Astrocyte of the cerebellum (primary cell): ENCODE measurements at regions not wholly inside any gene's neighbourhood (a gene's known extent, or its start where the extent isn't known, plus 50 kb on each side); places are given as distances from the start of the nearest gene placed in this dataset.

Experiments used
- DNase-seq: peaks from one replicate; pipeline ENCODE4 v3.0.0-alpha.2; 2011; ENCODE audit warnings: low read depth
- H3K4me3 ChIP-seq: 2 replicates; pipeline ENCODE4 v1.5.1; 2011; ENCODE audit warnings: mild to moderate bottlenecking, low read depth, low read length, moderate library complexity
- CTCF ChIP-seq: IDR thresholded peaks from 2 replicates; pipeline ENCODE4 v1.5.1; 2012; ENCODE audit warnings: low read length, low read depth, moderate library complexity, mild to moderate bottlenecking; ENCODE audit errors: missing control alignments
- in situ Hi-C: cut with HindIII; loops from 2 replicates; pipeline ENCODE4 v1.10.0; 2017; ENCODE audit warnings: low sequenced_read_pairs

- in situ Hi-C loops: no loop called here
- TF ChIP-seq CTCF: no peak
- no peak for DNase-seq
- no peak overlapping the region for H3K4me3 ChIP-seq
Observed at GRCh38 chr3:77887611-77888010, 847.7 kb downstream of the ROBO2 start.

DNA sequence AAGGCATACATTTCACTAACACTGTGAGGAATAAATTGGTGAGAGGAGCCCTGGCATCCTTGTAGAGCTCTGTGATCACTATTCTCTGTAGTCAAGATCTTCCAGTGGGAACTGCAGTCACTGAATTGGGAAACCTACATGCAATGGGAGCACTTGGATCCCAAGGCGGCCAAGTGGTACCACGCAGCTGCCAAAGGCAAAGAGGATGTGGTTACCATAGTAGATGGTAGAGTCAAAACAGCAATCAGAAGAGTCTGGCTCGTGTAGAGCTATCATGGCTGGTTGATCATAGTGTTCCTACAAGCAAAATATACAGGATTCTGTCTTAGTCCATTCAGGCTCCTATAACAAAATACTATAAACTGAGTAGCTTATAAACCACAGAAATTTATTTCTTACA lies 849.7 kb downstream of the ROBO2 start:
- DNase-seq: no peak
- in situ Hi-C loops: no loop called here
- TF ChIP-seq CTCF: no peak
- no peak overlapping the region for H3K4me3 ChIP-seq

- TF ChIP-seq CTCF: no peak
- no peak overlapping the region for H3K4me3 ChIP-seq
- DNase-seq: no peak
- in situ Hi-C loops: no loop called here
Observed at GRCh38 chr3:77898621-77899020, 858.7 kb downstream of the ROBO2 start.

DNA sequence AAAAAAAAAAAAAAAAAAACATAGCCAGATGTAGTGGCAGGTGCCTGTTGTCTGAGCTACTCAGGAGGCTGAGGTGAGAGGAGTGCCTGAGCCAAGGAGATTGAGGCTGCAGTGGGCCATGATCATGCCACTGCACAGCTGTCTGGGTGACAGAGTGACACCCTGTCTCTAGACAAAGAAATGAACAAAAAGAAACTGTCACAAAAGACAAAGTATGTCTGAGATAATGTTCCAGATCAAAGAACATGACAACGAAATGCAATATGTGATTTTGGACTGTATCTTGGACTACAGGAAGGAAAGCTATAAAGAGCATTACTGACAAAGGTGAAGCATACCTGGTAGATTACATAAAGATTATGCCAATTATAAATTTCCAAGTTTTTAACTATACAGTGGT lies 862.8 kb downstream of the ROBO2 start:
- DNase-seq: no peak
- TF ChIP-seq CTCF: no peak
- no peak overlapping the region for H3K4me3 ChIP-seq
- in situ Hi-C loops: no loop called here

DNA sequence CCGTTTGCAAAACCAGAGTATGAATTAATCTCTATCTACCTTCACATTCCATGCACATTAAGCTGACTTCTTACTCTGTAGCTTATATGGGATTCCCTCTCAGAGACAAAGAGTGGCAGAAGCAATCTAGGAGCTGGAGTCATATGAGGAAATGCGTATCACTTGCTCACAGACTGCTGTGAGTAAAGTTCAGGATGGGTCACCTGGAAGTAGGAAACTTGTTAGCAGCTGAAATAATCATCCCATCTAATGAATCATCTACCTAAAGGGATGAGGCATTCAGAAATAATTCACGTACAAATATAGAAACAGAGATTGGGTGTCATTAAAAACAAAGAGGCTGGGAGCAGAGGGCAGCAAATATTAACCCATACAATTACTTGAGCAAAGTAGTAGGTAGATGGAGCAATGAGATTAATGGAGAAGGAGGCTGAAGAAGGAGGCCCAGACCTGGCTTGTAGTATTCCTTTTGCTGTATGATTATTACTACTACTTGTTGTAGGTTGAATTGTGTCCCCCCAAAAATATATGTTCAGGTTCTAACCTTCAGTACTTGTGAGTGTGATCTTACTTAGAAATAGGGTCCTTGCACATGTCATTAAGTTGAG lies 866.3 kb downstream of the ROBO2 start:
- in situ Hi-C loops: no loop called here
- TF ChIP-seq CTCF: no peak
- no peak overlapping the region for H3K4me3 ChIP-seq
- no peak for DNase-seq

GRCh38 chr3:77913524-77914174 lies 873.8 kb downstream of the ROBO2 start:
- no peak for TF ChIP-seq CTCF
- no peak for DNase-seq
- no peak overlapping the region for H3K4me3 ChIP-seq
- in situ Hi-C loops: no loop called here

GRCh38 chr3:77915336-77915735 lies 875.4 kb downstream of the ROBO2 start:
- no peak for TF ChIP-seq CTCF

More at GRCh38 chr3:77915336-77915735, 875.4 kb downstream of the ROBO2 start:
- DNase-seq: no peak
- no peak overlapping the region for H3K4me3 ChIP-seq
- in situ Hi-C loops: no loop called here
